B cell (primary cell): ENCODE measurements at regions not wholly inside any gene's neighbourhood (a gene's known extent, or its start where the extent isn't known, plus 50 kb on each side); places are given as distances from the start of the nearest gene placed in this dataset.

Experiments
- ATAC-seq: fragments of 200-7000 bp; cut with Tn5 transposase; one replicate; pipeline ENCODE4 v1.10.0; 2021; ENCODE audit warnings: low read depth, mild to moderate bottlenecking, moderate number of reproducible peaks, moderate library complexity
- CTCF ChIA-PET: fragments of 350-600 bp; sonication (Branson Sonifier 250); formaldehyde crosslinking; loops from one replicate; lab custom pipeline; 2021; ENCODE audit warnings: antibody characterized with exemption, inconsistent platforms; lab: Charles Lee
- POLR2A ChIA-PET: fragments of 350-600 bp; sonication (Branson Sonifier 250); formaldehyde crosslinking; loops from one replicate; lab custom pipeline; 2021; ENCODE audit warnings: antibody characterized with exemption; lab: Charles Lee
- DNase-seq: peaks from one replicate; pipeline ENCODE4 v3.0.0; 2013
- H2AFZ ChIP-seq: 2 replicates; pipeline ENCODE4 v1.6.1; 2012; ENCODE audit warnings: mild to moderate bottlenecking, low read depth, low read length; ENCODE audit not compliant: insufficient read depth, poor library complexity, severe bottlenecking
- H3K27ac ChIP-seq, 2 donors: 1 replicate in 1 of 2; 2 replicates in 1 of 2; pipeline ENCODE4 v1.5.1; 2012 to 2013; ENCODE audit warnings: low read length in 2 of 2, mild to moderate bottlenecking in 2 of 2, moderate library complexity in 1 of 2
- H3K27me3 ChIP-seq, 4 experiments: fragments of 200-600 bp in 1 of 4; sonication (generic) in 1 of 4; replicated peaks in 1 of 4; 1 replicate in 2 of 4; 2 replicates in 2 of 4; pipeline versions ENCODE4 v1.6.1 to v1.7.0; 2013 to 2016; ENCODE audit warnings: low read length in 3 of 4, mild to moderate bottlenecking in 2 of 4, mixed read lengths in 1 of 4, moderate library complexity in 1 of 4; ENCODE audit not compliant: insufficient read depth in 4 of 4, control insufficient read depth in 3 of 4; ENCODE audit errors: control extremely low read depth in 1 of 4
- H3K36me3 ChIP-seq, 2 experiments: replicated peaks in 1 of 2; 1 replicate in 1 of 2; 2 replicates in 1 of 2; pipeline versions ENCODE4 v1.6.1 to v1.7.1; 2013; ENCODE audit warnings: low read length in 1 of 2; ENCODE audit not compliant: insufficient read depth in 2 of 2, control insufficient read depth in 1 of 2; ENCODE audit errors: control extremely low read depth in 1 of 2, extremely low read depth in 1 of 2
- H3K4me1 ChIP-seq, 2 donors: fragments of 200-600 bp in 1 of 2; sonication (generic) in 1 of 2; 1 replicate in 1 of 2; 2 replicates in 1 of 2; pipeline versions ENCODE4 v1.5.1 to v1.6.1; 2013 to 2017; ENCODE audit warnings: low read length in 2 of 2; ENCODE audit not compliant: control insufficient read depth in 2 of 2, insufficient read depth in 2 of 2
- H3K4me2 ChIP-seq: replicated peaks from 2 replicates; pipeline ENCODE3; 2012; ENCODE audit warnings: mild to moderate bottlenecking, low read depth, low read length; ENCODE audit not compliant: poor library complexity, severe bottlenecking
- H3K4me3 ChIP-seq, 5 experiments: fragments of 200-600 bp in 1 of 5; sonication (generic) in 1 of 5; 1 replicate in 3 of 5; 2 replicates in 2 of 5; pipeline versions ENCODE4 v1.5.1 to v1.7.0; 2011 to 2016; ENCODE audit warnings: low read length in 4 of 5, mild to moderate bottlenecking in 4 of 5, low read depth in 2 of 5, control low read depth in 1 of 5, moderate library complexity in 1 of 5; ENCODE audit not compliant: insufficient read depth in 1 of 5; ENCODE audit errors: control extremely low read depth in 1 of 5, extremely low read depth in 1 of 5
- H3K79me2 ChIP-seq: fragments of 200-600 bp; sonication (generic); one replicate; pipeline ENCODE4 v1.6.0; 2016; ENCODE audit warnings: low read length; ENCODE audit not compliant: control insufficient read depth, insufficient read depth
- H3K9ac ChIP-seq: fragments of 200-600 bp; sonication (generic); 2 replicates; pipeline ENCODE4 v1.6.1; 2017; ENCODE audit warnings: mild to moderate bottlenecking, low read length, moderate library complexity
- H3K9me3 ChIP-seq, 3 donors: one replicate each; pipeline versions ENCODE4 v1.6.1 to v1.7.1; 2013; ENCODE audit warnings: low read length in 2 of 3; ENCODE audit not compliant: control insufficient read depth in 2 of 3, insufficient read depth in 1 of 3; ENCODE audit errors: control extremely low read depth in 1 of 3
- H4K20me1 ChIP-seq: 2 replicates; pipeline ENCODE4 v1.6.0; 2012; ENCODE audit warnings: mild to moderate bottlenecking, low read length; ENCODE audit not compliant: insufficient read depth, control insufficient read depth, poor library complexity, severe bottlenecking
- H3K27ac Mint-ChIP-seq: one replicate; pipeline ENCODE4 v1.8.0; 2021; ENCODE audit warnings: mixed read lengths
- H3K27me3 Mint-ChIP-seq: one replicate; pipeline ENCODE4 v1.8.0; 2021; ENCODE audit warnings: mixed read lengths
- H3K4me1 Mint-ChIP-seq: one replicate; pipeline ENCODE4 v1.8.0; 2021; ENCODE audit warnings: mixed read lengths
- H3K4me3 Mint-ChIP-seq: one replicate; pipeline ENCODE4 v1.8.0; 2021; ENCODE audit warnings: mixed read lengths
- H3K9me3 Mint-ChIP-seq: one replicate; pipeline ENCODE4 v1.8.0; 2022; ENCODE audit warnings: mixed read lengths; ENCODE audit not compliant: insufficient read depth
- CTCF ChIP-seq: fragments of 200-600 bp; IDR thresholded peaks from one replicate; pipeline ENCODE4 v1.8.0; 2022; ENCODE audit warnings: antibody characterized with exemption, mild to moderate bottlenecking
- EZH2 ChIP-seq: IDR thresholded peaks from 2 replicates; pipeline ENCODE4 v1.6.1; 2012; ENCODE audit warnings: borderline replicate concordance, low read depth, mild to moderate bottlenecking, moderate library complexity, low read length; ENCODE audit not compliant: insufficient read depth, poor library complexity, severe bottlenecking
- WGBS: methylation state at CpG from one replicate; pipeline ENCODE4 v1.1.5; 2013; ENCODE audit warnings: missing lambda C conversion rate; ENCODE audit not compliant: insufficient coverage; 5-methylcytosine and 5-hydroxymethylcytosine counted together
- intact Hi-C: fragments of 100-400 bp; cut with micrococcal nuclease; formaldehyde crosslinking; loops from one replicate; pipeline ENCODE4 v1.10.0; 2022

- Mint-ChIP-seq H3K27me3 (no peaks in the 10 kb centered on the region), H3K4me1 (no peaks in the 10 kb centered on the region), H3K27ac (no peak overlapping the region), H3K9me3 (no peaks in the 10 kb centered on the region), H3K4me3 (no peak overlapping the region)
- Histone ChIP-seq H3K36me3 (no peaks in the 10 kb centered on the region), H3K4me3 (no peak overlapping the region), H3K79me2 (no peaks in the 10 kb centered on the region), H3K27ac (no peak overlapping the region), H3K9ac (no peak overlapping the region), H2AFZ (no peak overlapping the region), H4K20me1 (no peaks in the 10 kb centered on the region), H3K4me1 (no peaks in the 10 kb centered on the region), H3K27me3 (no peaks in the 10 kb centered on the region), H3K9me3 (peaks cover 0 to 7% (median 0%) of the 10 kb centered on the region in 3 donors), H3K4me2 (no peak overlapping the region)
- DNase-seq (no peak), ATAC-seq (no peak)
- POLR2A ChIA-PET = no interaction called here
- intact Hi-C loops = no loop called here
- TF ChIP-seq CTCF = no peak
- no peak for TF ChIP-seq EZH2
- CTCF ChIA-PET = no interaction called here
- WGBS = 78% methylated on average over 4 of the region's 4 CpGs
Observed at GRCh38 chr12:114878781-114879180, 194.8 kb upstream of the TBX3 start.

- no peaks in the 10 kb centered on the region for H3K79me2 ChIP-seq
- no peaks in the 10 kb centered on the region for H4K20me1 ChIP-seq
- H3K4me2 ChIP-seq = no peak overlapping the region
- Mint-ChIP-seq H3K4me1 (no peaks in the 10 kb centered on the region), H3K27me3 (no peaks in the 10 kb centered on the region), H3K4me3 (no peak overlapping the region), H3K9me3 (no peaks in the 10 kb centered on the region), H3K27ac (no peak overlapping the region)
- no peaks in the 10 kb centered on the region for H3K36me3 ChIP-seq
- ATAC-seq = no peak
- H3K4me1 ChIP-seq = no peaks in the 10 kb centered on the region
- intact Hi-C loops = no loop called here
- H3K27ac ChIP-seq = no peak overlapping the region
- no peak overlapping the region for H3K9ac ChIP-seq
- ChIA-PET CTCF (no interaction called here), POLR2A (no interaction called here)
- TF ChIP-seq EZH2 (no peak), CTCF (no peak)
- H3K9me3 ChIP-seq = peaks cover 0 to 9% (median 0%) of the 10 kb centered on the region in 3 donors
- H3K27me3 ChIP-seq = no peaks in the 10 kb centered on the region
- no peak overlapping the region for H3K4me3 ChIP-seq
- 84% methylated on average over 8 of the region's 13 CpGs for WGBS
- DNase-seq = no peak
- H2AFZ ChIP-seq = no peak overlapping the region
Observed at GRCh38 chr12:114876968-114877680, 193.1 kb upstream of the TBX3 start.
